NCI-H69 (cell line): ENCODE measurements at regions not wholly inside any gene's neighbourhood (a gene's known extent, or its start where the extent isn't known, plus 50 kb on each side); places are given as distances from the start of the nearest gene placed in this dataset.

ENCODE experiments used
- DNase-seq: peaks from one replicate; lab custom pipeline; 2025; lab: John Stamatoyannopoulos, UW

- no peak for DNase-seq
These were observed 53.7 kb upstream of the HSD17B12 start for GRCh38 chr11:43626798-43627197.
